GM23338 (cell line): ENCODE measurements at regions not wholly inside any gene's neighbourhood (a gene's known extent, or its start where the extent isn't known, plus 50 kb on each side); places are given as distances from the start of the nearest gene placed in this dataset.

Source experiments
- CREB1 ChIP-seq: fragments of 250-450 bp; sonication (Bioruptor Pico); IDR thresholded peaks from 2 replicates; pipeline ENCODE4 v1.5.0; 2020; ENCODE audit warnings: low read depth, mild to moderate bottlenecking, moderate library complexity
- EZH2 ChIP-seq: fragments of 200-600 bp; sonication (generic); IDR thresholded peaks from one replicate; pipeline ENCODE4 v1.8.0; 2017; ENCODE audit warnings: antibody characterized with exemption, mild to moderate bottlenecking, low read depth; ENCODE audit not compliant: unreplicated experiment
- EZH2phosphoT487 ChIP-seq: fragments of 200-600 bp; sonication (generic); IDR thresholded peaks from one replicate; pipeline ENCODE4 v1.8.1; 2018; ENCODE audit warnings: antibody characterized with exemption; ENCODE audit not compliant: unreplicated experiment
- JUNB ChIP-seq: IDR thresholded peaks from one replicate; pipeline ENCODE4 v1.6.1; 2016; ENCODE audit warnings: antibody characterized with exemption; ENCODE audit not compliant: unreplicated experiment
- POLR2AphosphoS5 ChIP-seq: IDR thresholded peaks from 2 replicates; pipeline ENCODE4 v1.6.1; 2016; ENCODE audit warnings: antibody characterized with exemption, low read depth
- REST ChIP-seq: IDR thresholded peaks from one replicate; pipeline ENCODE4 v1.6.1; 2018; ENCODE audit warnings: antibody characterized with exemption; ENCODE audit not compliant: unreplicated experiment
- STAT1 ChIP-seq: IDR thresholded peaks from one replicate; pipeline ENCODE4 v1.6.1; 2016; ENCODE audit warnings: antibody characterized with exemption; ENCODE audit not compliant: unreplicated experiment
- ZNF114 ChIP-seq: fragments of 250-450 bp; sonication (Bioruptor Pico); IDR thresholded peaks from 2 replicates; pipeline ENCODE4 v1.5.0; 2020; ENCODE audit warnings: mild to moderate bottlenecking, moderate library complexity
- ZNF331 ChIP-seq: fragments of 250-450 bp; sonication (Bioruptor Pico); IDR thresholded peaks from 2 replicates; pipeline ENCODE4 v1.5.0; 2020; ENCODE audit warnings: low read depth, mild to moderate bottlenecking, moderate library complexity
- TF ChIP-seq, protein P1 (sequence below), 2 experiments: fragments of 200-600 bp in 1 of 2; sonication (generic) in 1 of 2; conservative IDR thresholded peaks; 2 replicates each; pipeline versions ENCODE4 v1.5.1 to v1.6.1; 2016 to 2017; ENCODE audit warnings: antibody characterized with exemption in 2 of 2, low read depth in 2 of 2, mild to moderate bottlenecking in 2 of 2, moderate library complexity in 1 of 2
- TF ChIP-seq, protein P2 (sequence below): IDR thresholded peaks from 2 replicates; pipeline ENCODE4 v1.6.1; 2016; ENCODE audit warnings: antibody characterized with exemption
- TF ChIP-seq, protein P3 (sequence below): fragments of 250-450 bp; sonication (Bioruptor Pico); IDR thresholded peaks from 2 replicates; pipeline ENCODE4 v1.5.0; 2020; ENCODE audit warnings: mild to moderate bottlenecking, moderate library complexity

- TF ChIP-seq, protein P1, sequence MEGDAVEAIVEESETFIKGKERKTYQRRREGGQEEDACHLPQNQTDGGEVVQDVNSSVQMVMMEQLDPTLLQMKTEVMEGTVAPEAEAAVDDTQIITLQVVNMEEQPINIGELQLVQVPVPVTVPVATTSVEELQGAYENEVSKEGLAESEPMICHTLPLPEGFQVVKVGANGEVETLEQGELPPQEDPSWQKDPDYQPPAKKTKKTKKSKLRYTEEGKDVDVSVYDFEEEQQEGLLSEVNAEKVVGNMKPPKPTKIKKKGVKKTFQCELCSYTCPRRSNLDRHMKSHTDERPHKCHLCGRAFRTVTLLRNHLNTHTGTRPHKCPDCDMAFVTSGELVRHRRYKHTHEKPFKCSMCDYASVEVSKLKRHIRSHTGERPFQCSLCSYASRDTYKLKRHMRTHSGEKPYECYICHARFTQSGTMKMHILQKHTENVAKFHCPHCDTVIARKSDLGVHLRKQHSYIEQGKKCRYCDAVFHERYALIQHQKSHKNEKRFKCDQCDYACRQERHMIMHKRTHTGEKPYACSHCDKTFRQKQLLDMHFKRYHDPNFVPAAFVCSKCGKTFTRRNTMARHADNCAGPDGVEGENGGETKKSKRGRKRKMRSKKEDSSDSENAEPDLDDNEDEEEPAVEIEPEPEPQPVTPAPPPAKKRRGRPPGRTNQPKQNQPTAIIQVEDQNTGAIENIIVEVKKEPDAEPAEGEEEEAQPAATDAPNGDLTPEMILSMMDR (conservative IDR thresholded peaks at IDR 0.05; ENCODE audit: low read depth in 2 of 2), result no peak
- no peak for TF ChIP-seq EZH2phosphoT487
- TF ChIP-seq, protein P2, sequence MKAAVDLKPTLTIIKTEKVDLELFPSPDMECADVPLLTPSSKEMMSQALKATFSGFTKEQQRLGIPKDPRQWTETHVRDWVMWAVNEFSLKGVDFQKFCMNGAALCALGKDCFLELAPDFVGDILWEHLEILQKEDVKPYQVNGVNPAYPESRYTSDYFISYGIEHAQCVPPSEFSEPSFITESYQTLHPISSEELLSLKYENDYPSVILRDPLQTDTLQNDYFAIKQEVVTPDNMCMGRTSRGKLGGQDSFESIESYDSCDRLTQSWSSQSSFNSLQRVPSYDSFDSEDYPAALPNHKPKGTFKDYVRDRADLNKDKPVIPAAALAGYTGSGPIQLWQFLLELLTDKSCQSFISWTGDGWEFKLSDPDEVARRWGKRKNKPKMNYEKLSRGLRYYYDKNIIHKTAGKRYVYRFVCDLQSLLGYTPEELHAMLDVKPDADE, result no peak
- no peak for TF ChIP-seq POLR2AphosphoS5
- TF ChIP-seq EZH2, result no peak
- TF ChIP-seq CREB1 (CRISPR knock-in tag), result no peak
- TF ChIP-seq STAT1, result no peak
- TF ChIP-seq ZNF114 (CRISPR knock-in tag), result no peak
- no peak for TF ChIP-seq JUNB
- TF ChIP-seq ZNF331, result no peak
- no peak for TF ChIP-seq REST
- TF ChIP-seq, protein P3, sequence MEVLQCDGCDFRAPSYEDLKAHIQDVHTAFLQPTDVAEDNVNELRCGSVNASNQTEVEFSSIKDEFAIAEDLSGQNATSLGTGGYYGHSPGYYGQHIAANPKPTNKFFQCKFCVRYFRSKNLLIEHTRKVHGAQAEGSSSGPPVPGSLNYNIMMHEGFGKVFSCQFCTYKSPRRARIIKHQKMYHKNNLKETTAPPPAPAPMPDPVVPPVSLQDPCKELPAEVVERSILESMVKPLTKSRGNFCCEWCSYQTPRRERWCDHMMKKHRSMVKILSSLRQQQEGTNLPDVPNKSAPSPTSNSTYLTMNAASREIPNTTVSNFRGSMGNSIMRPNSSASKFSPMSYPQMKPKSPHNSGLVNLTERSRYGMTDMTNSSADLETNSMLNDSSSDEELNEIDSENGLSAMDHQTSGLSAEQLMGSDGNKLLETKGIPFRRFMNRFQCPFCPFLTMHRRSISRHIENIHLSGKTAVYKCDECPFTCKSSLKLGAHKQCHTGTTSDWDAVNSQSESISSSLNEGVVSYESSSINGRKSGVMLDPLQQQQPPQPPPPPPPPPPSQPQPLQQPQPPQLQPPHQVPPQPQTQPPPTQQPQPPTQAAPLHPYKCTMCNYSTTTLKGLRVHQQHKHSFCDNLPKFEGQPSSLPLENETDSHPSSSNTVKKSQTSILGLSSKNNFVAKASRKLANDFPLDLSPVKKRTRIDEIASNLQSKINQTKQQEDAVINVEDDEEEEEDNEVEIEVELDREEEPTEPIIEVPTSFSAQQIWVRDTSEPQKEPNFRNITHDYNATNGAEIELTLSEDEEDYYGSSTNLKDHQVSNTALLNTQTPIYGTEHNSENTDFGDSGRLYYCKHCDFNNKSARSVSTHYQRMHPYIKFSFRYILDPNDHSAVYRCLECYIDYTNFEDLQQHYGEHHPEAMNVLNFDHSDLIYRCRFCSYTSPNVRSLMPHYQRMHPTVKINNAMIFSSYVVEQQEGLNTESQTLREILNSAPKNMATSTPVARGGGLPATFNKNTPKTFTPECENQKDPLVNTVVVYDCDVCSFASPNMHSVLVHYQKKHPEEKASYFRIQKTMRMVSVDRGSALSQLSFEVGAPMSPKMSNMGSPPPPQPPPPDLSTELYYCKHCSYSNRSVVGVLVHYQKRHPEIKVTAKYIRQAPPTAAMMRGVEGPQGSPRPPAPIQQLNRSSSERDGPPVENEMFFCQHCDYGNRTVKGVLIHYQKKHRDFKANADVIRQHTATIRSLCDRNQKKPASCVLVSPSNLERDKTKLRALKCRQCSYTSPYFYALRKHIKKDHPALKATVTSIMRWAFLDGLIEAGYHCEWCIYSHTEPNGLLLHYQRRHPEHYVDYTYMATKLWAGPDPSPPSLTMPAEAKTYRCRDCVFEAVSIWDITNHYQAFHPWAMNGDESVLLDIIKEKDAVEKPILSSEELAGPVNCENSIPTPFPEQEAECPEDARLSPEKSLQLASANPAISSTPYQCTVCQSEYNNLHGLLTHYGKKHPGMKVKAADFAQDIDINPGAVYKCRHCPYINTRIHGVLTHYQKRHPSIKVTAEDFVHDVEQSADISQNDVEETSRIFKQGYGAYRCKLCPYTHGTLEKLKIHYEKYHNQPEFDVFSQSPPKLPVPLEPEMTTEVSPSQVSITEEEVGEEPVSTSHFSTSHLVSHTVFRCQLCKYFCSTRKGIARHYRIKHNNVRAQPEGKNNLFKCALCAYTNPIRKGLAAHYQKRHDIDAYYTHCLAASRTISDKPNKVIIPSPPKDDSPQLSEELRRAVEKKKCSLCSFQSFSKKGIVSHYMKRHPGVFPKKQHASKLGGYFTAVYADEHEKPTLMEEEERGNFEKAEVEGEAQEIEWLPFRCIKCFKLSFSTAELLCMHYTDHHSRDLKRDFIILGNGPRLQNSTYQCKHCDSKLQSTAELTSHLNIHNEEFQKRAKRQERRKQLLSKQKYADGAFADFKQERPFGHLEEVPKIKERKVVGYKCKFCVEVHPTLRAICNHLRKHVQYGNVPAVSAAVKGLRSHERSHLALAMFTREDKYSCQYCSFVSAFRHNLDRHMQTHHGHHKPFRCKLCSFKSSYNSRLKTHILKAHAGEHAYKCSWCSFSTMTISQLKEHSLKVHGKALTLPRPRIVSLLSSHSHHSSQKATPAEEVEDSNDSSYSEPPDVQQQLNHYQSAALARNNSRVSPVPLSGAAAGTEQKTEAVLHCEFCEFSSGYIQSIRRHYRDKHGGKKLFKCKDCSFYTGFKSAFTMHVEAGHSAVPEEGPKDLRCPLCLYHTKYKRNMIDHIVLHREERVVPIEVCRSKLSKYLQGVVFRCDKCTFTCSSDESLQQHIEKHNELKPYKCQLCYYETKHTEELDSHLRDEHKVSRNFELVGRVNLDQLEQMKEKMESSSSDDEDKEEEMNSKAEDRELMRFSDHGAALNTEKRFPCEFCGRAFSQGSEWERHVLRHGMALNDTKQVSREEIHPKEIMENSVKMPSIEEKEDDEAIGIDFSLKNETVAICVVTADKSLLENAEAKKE (CRISPR knock-in tag), result no peak
These were observed 286.8 kb downstream of the BLID start for GRCh38 chr11:121829159-121829643.
